ENCODE measurements at regions not wholly inside any gene's neighbourhood (a gene's known extent, or its start where the extent isn't known, plus 50 kb on each side); places are given as distances from the start of the nearest gene placed in this dataset.

GRCh38 chr9:82109626-82110025 lies 121.1 kb downstream of the SPATA31D1 start:
- Histone ChIP-seq H3K4me2 (ENCODE audit: insufficient read depth, low read length) (no peak overlapping the region), H3K79me2 (ENCODE audit: insufficient read depth, low read length) (no peaks in the 10 kb centered on the region), H3K9me3 (ENCODE audit: insufficient read depth, low read length, severe bottlenecking) (no peaks in the 10 kb centered on the region), H2AFZ (ENCODE audit: low read depth, low read length) (no peak overlapping the region), H3K9ac (ENCODE audit: low read depth, low read length) (no peak overlapping the region), H3K4me3 (ENCODE audit: low read depth in 1 of 2, low read length in 2 of 2) (no peak overlapping the region), H3K27ac (ENCODE audit: low read length) (no peak overlapping the region), H3K4me1 (ENCODE audit: insufficient read depth, low read length) (no peaks in the 10 kb centered on the region), H4K20me1 (ENCODE audit: insufficient read depth, low read length) (no peaks in the 10 kb centered on the region), H3K27me3 (ENCODE audit: insufficient read depth, low read length, poor library complexity) (no peaks in the 10 kb centered on the region), H3K36me3 (ENCODE audit: insufficient read depth, low read length) (no peaks in the 10 kb centered on the region)
- ATAC-seq (ENCODE audit: insufficient read depth, low read depth) (no peak), DNase-seq (no peak)
- TF ChIP-seq EZH2 (IDR thresholded peaks at IDR 0.05; ENCODE audit: borderline replicate concordance, low read depth, low read length, severe bottlenecking) (no peak), CTCF (IDR thresholded peaks at IDR 0.05; ENCODE audit: borderline replicate concordance, extremely low read depth, low read length, poor library complexity, severe bottlenecking) (no peak)

- no peak overlapping the region for H3K4me3 ChIP-seq (ENCODE audit: low read depth in 1 of 2, low read length in 2 of 2)
- no peak overlapping the region for H2AFZ ChIP-seq (ENCODE audit: low read depth, low read length)
- H3K79me2 ChIP-seq (ENCODE audit: insufficient read depth, low read length): no peaks in the 10 kb centered on the region
- no peaks in the 10 kb centered on the region for H3K36me3 ChIP-seq (ENCODE audit: insufficient read depth, low read length)
- no peaks in the 10 kb centered on the region for H3K4me1 ChIP-seq (ENCODE audit: insufficient read depth, low read length)
- no peak overlapping the region for H3K4me2 ChIP-seq (ENCODE audit: insufficient read depth, low read length)
- no peaks in the 10 kb centered on the region for H3K9me3 ChIP-seq (ENCODE audit: insufficient read depth, low read length, severe bottlenecking)
- no peaks in the 10 kb centered on the region for H3K27me3 ChIP-seq (ENCODE audit: insufficient read depth, low read length, poor library complexity)
- ATAC-seq (ENCODE audit: insufficient read depth, low read depth) (no peak), DNase-seq (no peak)
- no peak overlapping the region for H3K27ac ChIP-seq (ENCODE audit: low read length)
- H3K9ac ChIP-seq (ENCODE audit: low read depth, low read length): no peak overlapping the region
- TF ChIP-seq CTCF (IDR thresholded peaks at IDR 0.05; ENCODE audit: borderline replicate concordance, extremely low read depth, low read length, poor library complexity, severe bottlenecking) (no peak), EZH2 (IDR thresholded peaks at IDR 0.05; ENCODE audit: borderline replicate concordance, low read depth, low read length, severe bottlenecking) (no peak)
- no peaks in the 10 kb centered on the region for H4K20me1 ChIP-seq (ENCODE audit: insufficient read depth, low read length)
These were observed 122.3 kb downstream of the SPATA31D1 start for GRCh38 chr9:82110881-82111280.

- no peaks in the 10 kb centered on the region for H3K4me1 ChIP-seq (ENCODE audit: insufficient read depth, low read length)
- H4K20me1 ChIP-seq (ENCODE audit: insufficient read depth, low read length): no peaks in the 10 kb centered on the region
- H3K36me3 ChIP-seq (ENCODE audit: insufficient read depth, low read length): no peaks in the 10 kb centered on the region
- no peaks in the 10 kb centered on the region for H3K9me3 ChIP-seq (ENCODE audit: insufficient read depth, low read length, severe bottlenecking)
- no peak for DNase-seq
- H3K27me3 ChIP-seq (ENCODE audit: insufficient read depth, low read length, poor library complexity): no peaks in the 10 kb centered on the region
- H3K9ac ChIP-seq (ENCODE audit: low read depth, low read length): no peak overlapping the region
- no peak overlapping the region for H3K4me2 ChIP-seq (ENCODE audit: insufficient read depth, low read length)
- TF ChIP-seq CTCF (IDR thresholded peaks at IDR 0.05; ENCODE audit: borderline replicate concordance, extremely low read depth, low read length, poor library complexity, severe bottlenecking): no peak
- TF ChIP-seq EZH2 (IDR thresholded peaks at IDR 0.05; ENCODE audit: borderline replicate concordance, low read depth, low read length, severe bottlenecking): no peak
- no peak overlapping the region for H3K4me3 ChIP-seq (ENCODE audit: low read depth in 1 of 2, low read length in 2 of 2)
- no peaks in the 10 kb centered on the region for H3K79me2 ChIP-seq (ENCODE audit: insufficient read depth, low read length)
- no peak for ATAC-seq (ENCODE audit: insufficient read depth, low read depth)
- H2AFZ ChIP-seq (ENCODE audit: low read depth, low read length): no peak overlapping the region
- H3K27ac ChIP-seq (ENCODE audit: low read length): no peak overlapping the region
These were observed 126.8 kb downstream of the SPATA31D1 start for GRCh38 chr9:82115331-82115730.

- H3K4me1 ChIP-seq (ENCODE audit: insufficient read depth, low read length): no peaks in the 10 kb centered on the region
- no peak overlapping the region for H3K4me3 ChIP-seq (ENCODE audit: low read depth in 1 of 2, low read length in 2 of 2)
- no peaks in the 10 kb centered on the region for H3K79me2 ChIP-seq (ENCODE audit: insufficient read depth, low read length)
- no peak overlapping the region for H3K9ac ChIP-seq (ENCODE audit: low read depth, low read length)
- no peak overlapping the region for H3K4me2 ChIP-seq (ENCODE audit: insufficient read depth, low read length)
- no peak overlapping the region for H2AFZ ChIP-seq (ENCODE audit: low read depth, low read length)
- DNase-seq (no peak), ATAC-seq (ENCODE audit: insufficient read depth, low read depth) (no peak)
- H3K27me3 ChIP-seq (ENCODE audit: insufficient read depth, low read length, poor library complexity): no peaks in the 10 kb centered on the region
- no peak for TF ChIP-seq CTCF (IDR thresholded peaks at IDR 0.05; ENCODE audit: borderline replicate concordance, extremely low read depth, low read length, poor library complexity, severe bottlenecking)
- TF ChIP-seq EZH2 (IDR thresholded peaks at IDR 0.05; ENCODE audit: borderline replicate concordance, low read depth, low read length, severe bottlenecking): no peak
- H3K9me3 ChIP-seq (ENCODE audit: insufficient read depth, low read length, severe bottlenecking): no peaks in the 10 kb centered on the region
- no peaks in the 10 kb centered on the region for H3K36me3 ChIP-seq (ENCODE audit: insufficient read depth, low read length)
- no peaks in the 10 kb centered on the region for H4K20me1 ChIP-seq (ENCODE audit: insufficient read depth, low read length)
- H3K27ac ChIP-seq (ENCODE audit: low read length): no peak overlapping the region
These were observed 127.3 kb downstream of the SPATA31D1 start for GRCh38 chr9:82115900-82116299.
